ENCODE measurements at regions not wholly inside any gene's neighbourhood (a gene's known extent, or its start where the extent isn't known, plus 50 kb on each side); places are given as distances from the start of the nearest gene placed in this dataset.

GRCh38 chr10:27622596-27622995 is 118.5 kb downstream of the RAB18 start:
- Mint-ChIP-seq H3K36me3 (no peaks in the 10 kb centered on the region), H3K9me3 (no peaks in the 10 kb centered on the region), H3K27me3 (peaks cover 7% of the 10 kb centered on the region), H3K4me1 (ENCODE audit: unreplicated experiment) (peaks cover 31% of the 10 kb centered on the region), H3K27ac (no peak overlapping the region), H3K4me3 (no peak overlapping the region)
- DNase-seq (ENCODE audit: extremely low spot score, unreplicated experiment): no peak
- TF ChIP-seq, protein P1, sequence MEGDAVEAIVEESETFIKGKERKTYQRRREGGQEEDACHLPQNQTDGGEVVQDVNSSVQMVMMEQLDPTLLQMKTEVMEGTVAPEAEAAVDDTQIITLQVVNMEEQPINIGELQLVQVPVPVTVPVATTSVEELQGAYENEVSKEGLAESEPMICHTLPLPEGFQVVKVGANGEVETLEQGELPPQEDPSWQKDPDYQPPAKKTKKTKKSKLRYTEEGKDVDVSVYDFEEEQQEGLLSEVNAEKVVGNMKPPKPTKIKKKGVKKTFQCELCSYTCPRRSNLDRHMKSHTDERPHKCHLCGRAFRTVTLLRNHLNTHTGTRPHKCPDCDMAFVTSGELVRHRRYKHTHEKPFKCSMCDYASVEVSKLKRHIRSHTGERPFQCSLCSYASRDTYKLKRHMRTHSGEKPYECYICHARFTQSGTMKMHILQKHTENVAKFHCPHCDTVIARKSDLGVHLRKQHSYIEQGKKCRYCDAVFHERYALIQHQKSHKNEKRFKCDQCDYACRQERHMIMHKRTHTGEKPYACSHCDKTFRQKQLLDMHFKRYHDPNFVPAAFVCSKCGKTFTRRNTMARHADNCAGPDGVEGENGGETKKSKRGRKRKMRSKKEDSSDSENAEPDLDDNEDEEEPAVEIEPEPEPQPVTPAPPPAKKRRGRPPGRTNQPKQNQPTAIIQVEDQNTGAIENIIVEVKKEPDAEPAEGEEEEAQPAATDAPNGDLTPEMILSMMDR (conservative IDR thresholded peaks at IDR 0.05): no peak
